GM06990 (cell line): ENCODE measurements at regions not wholly inside any gene's neighbourhood (a gene's known extent, or its start where the extent isn't known, plus 50 kb on each side); places are given as distances from the start of the nearest gene placed in this dataset.

Source experiments
- DNase-seq: peaks from one replicate; pipeline ENCODE4 v3.0.0-alpha.2; 2011; ENCODE audit not compliant: insufficient read length; ENCODE audit errors: extremely low read depth
- H3K27me3 ChIP-seq: replicated peaks from 2 replicates; pipeline ENCODE4 v1.6.0; 2011; ENCODE audit warnings: low read length; ENCODE audit not compliant: control insufficient read depth, insufficient read depth
- H3K36me3 ChIP-seq: 2 replicates; pipeline ENCODE4 v1.5.1; 2011; ENCODE audit warnings: low read length; ENCODE audit not compliant: control insufficient read depth, insufficient read depth
- H3K4me3 ChIP-seq: replicated peaks from 2 replicates; pipeline ENCODE4 v1.5.1; 2011; ENCODE audit warnings: low read depth, mild to moderate bottlenecking, control low read depth, low read length
- TF ChIP-seq, protein P1 (sequence below): IDR thresholded peaks from 2 replicates; pipeline ENCODE4 v1.5.1; 2011; ENCODE audit warnings: low read length, control low read depth, mild to moderate bottlenecking, inconsistent platforms; ENCODE audit not compliant: insufficient read depth, poor library complexity, severe bottlenecking

DNA sequence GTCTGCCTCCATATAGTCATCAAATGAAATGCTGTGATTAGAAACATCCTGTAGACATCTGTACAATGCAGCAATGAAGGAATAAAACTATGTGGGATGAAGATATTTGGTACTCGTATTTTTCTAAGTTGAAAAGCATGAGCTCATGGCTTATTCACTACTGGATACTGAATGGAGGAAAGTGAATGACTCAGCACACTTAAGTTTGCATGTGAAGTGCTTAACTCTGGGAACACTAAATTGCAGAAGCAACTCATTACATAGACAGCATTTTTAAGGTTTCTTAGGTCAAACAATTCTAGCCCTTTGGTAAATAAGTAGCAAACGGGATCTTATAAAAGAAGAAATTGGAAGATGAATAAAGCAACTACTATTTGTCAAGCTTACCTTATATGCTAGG lies 429.0 kb upstream of the MIR17HG start:
- Histone ChIP-seq H3K4me3 (no peak overlapping the region), H3K27me3 (no peaks in the 10 kb centered on the region), H3K36me3 (no peaks in the 10 kb centered on the region)
- TF ChIP-seq, protein P1, sequence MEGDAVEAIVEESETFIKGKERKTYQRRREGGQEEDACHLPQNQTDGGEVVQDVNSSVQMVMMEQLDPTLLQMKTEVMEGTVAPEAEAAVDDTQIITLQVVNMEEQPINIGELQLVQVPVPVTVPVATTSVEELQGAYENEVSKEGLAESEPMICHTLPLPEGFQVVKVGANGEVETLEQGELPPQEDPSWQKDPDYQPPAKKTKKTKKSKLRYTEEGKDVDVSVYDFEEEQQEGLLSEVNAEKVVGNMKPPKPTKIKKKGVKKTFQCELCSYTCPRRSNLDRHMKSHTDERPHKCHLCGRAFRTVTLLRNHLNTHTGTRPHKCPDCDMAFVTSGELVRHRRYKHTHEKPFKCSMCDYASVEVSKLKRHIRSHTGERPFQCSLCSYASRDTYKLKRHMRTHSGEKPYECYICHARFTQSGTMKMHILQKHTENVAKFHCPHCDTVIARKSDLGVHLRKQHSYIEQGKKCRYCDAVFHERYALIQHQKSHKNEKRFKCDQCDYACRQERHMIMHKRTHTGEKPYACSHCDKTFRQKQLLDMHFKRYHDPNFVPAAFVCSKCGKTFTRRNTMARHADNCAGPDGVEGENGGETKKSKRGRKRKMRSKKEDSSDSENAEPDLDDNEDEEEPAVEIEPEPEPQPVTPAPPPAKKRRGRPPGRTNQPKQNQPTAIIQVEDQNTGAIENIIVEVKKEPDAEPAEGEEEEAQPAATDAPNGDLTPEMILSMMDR, result no peak
- DNase-seq, result no peak

DNA sequence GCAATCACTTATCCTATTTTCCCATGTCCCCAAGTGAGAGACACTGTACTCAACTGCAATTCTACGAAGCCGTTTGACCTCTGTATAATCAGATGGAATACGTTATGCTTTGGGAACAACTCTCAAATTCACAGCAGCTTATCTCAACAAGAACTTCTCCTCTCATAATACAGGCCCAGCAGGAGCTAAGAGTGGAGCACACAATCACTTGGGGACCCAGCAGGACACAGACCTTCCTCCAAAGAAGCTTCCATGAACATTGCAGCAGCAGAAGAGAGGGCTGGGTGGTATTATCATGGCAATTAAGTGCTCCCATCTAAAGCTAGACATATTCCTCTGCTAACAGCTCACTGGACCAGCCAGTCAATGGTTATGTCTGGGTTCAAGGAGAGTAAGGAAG lies 428.3 kb upstream of the MIR17HG start:
- Histone ChIP-seq H3K27me3 (no peaks in the 10 kb centered on the region), H3K4me3 (no peak overlapping the region), H3K36me3 (no peaks in the 10 kb centered on the region)
- TF ChIP-seq, protein P1, result no peak
- no peak for DNase-seq

DNA sequence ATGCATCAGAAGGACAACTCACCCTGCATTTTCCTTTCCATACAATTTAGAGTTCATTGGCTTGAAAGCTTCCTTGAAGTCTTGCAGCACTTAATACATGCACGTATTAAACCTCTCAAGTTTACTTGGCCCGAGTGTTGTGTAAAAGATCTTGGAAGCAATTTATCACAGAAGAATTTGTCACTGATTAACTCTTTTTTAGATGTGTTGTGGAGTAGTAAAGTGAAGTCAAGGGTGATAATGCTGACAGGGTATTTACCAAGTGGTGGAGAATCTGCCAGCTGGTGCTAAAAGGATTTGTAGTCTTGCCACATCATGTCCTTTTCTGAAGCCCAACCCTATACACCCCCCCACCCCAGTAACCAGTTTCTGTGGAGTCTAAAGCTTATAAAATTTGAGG lies 421.0 kb upstream of the MIR17HG start:
- H3K36me3 ChIP-seq, result no peaks in the 10 kb centered on the region
- no peak for DNase-seq
- TF ChIP-seq, protein P1, result no peak
- H3K27me3 ChIP-seq, result no peaks in the 10 kb centered on the region
- H3K4me3 ChIP-seq, result no peak overlapping the region

DNA sequence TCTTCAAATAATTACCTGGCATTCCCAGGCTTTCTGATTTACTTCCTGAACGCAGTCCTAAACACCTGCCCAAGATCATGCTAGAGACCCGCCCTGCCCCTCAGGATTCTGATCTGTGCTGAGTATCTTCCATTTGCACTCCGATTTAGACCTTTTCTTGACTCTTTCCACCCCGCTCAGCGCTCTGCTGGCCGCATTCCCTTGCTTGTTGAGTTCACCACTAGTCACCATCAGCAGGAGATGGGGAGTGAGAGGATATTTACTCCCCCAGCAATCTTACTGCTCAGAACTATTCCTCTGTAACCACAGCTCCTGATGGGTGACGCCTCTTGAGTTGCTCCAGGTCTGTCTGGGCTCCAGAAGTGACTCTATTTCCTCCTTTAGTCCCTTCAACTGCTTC lies 419.4 kb upstream of the MIR17HG start:
- no peak for DNase-seq
- no peaks in the 10 kb centered on the region for H3K27me3 ChIP-seq
- TF ChIP-seq, protein P1, result no peak
- no peak overlapping the region for H3K4me3 ChIP-seq
- no peaks in the 10 kb centered on the region for H3K36me3 ChIP-seq

DNA sequence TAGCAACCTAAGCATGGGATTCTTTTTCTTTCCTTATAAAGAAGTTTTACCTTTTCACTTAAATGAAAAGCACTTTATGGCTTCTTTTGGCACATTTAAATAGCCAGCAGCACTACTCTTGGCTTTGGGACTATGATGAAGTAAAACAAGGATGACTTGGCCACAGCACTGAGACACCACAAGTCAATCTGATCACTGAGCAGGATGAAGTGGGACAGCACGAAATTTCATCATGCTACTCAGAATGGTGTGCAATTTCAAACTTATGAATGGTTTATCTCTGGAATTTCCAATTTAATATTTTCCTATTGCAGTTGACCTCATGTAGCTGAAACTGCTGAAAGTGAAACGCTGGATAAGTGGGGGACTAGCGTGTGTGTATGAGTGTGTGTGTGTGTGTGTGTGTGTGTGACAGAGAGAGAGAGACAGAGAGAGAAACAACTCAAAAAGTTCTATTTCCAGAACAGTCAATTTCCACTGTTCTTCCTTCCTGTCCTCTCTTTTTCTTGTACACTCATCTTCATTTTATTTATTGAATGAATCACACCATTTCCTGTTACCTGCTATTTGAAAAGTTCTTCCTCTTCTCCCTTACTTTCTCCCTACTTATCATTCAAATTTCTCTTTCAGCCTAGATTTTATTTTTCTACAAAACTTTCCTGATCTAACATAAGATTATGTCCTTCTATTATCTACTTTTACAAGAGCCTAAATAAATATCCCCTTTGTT lies 414.2 kb upstream of the MIR17HG start:
- no peaks in the 10 kb centered on the region for H3K27me3 ChIP-seq
- TF ChIP-seq, protein P1, result no peak
- DNase-seq, result no peak
- H3K36me3 ChIP-seq, result no peaks in the 10 kb centered on the region
- no peak overlapping the region for H3K4me3 ChIP-seq

- H3K4me3 ChIP-seq, result no peak overlapping the region
- no peaks in the 10 kb centered on the region for H3K27me3 ChIP-seq
- DNase-seq, result no peak
- no peaks in the 10 kb centered on the region for H3K36me3 ChIP-seq
- TF ChIP-seq, protein P1, result no peak
Measured at GRCh38 chr13:90934741-90935140, 412.7 kb upstream of the MIR17HG start.
